Peyer's patch (tissue), 4 donors: ENCODE measurements at regions not wholly inside any gene's neighbourhood (a gene's known extent, or its start where the extent isn't known, plus 50 kb on each side); places are given as distances from the start of the nearest gene placed in this dataset.

ENCODE experiments used
- CTCF ChIP-seq, 6 experiments: fragments of 450-650 bp in 4 of 6; fragments of 200-600 bp in 2 of 6; sonication (generic) in 1 of 6; IDR thresholded peaks; one replicate each; pipeline ENCODE4 v1.5.1; 2017 to 2019; ENCODE audit warnings: antibody characterized with exemption in 6 of 6, mild to moderate bottlenecking in 3 of 6, moderate library complexity in 1 of 6
- POLR2A ChIP-seq, 2 donors: fragments of 450-650 bp; IDR thresholded peaks; one replicate each; pipeline ENCODE4 v1.5.1; 2017; ENCODE audit warnings: antibody characterized with exemption in 2 of 2, mild to moderate bottlenecking in 2 of 2, moderate library complexity in 2 of 2

DNA sequence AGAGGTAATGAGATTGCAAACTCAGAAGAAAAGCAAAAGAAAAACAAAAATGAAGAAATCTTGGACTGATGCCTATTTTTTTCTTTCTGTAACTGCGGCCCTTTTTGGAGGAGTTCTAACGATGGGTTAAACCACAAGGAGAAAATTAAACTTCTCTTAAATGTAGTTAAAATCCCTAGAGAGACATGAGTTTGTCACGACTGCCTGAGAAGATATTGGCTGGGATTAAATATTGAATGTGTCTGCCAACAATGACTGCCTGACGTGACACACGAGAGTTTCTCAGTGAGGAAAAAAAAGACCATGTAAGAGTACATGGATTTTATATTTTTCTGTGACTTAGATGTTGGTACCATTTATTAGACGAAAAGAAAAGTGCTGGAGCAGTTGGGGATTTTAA lies 1013.4 kb downstream of the PCDH9 start:
- no peak for TF ChIP-seq CTCF (IDR thresholded peaks at IDR 0.05)
- no peak for TF ChIP-seq POLR2A (IDR thresholded peaks at IDR 0.05)
